OCI-LY7 (cell line): ENCODE measurements at regions not wholly inside any gene's neighbourhood (a gene's known extent, or its start where the extent isn't known, plus 50 kb on each side); places are given as distances from the start of the nearest gene placed in this dataset.

Experiments used
- BruUV-seq: library from RNA; stranded (reverse); fragments of 400-500 nt; replicated peaks from 2 replicates; lab custom pipeline; 2021; lab: Mats Ljungman, UMichigan
- CTCF ChIA-PET: fragments of 300-600 bp; sonication (Branson Sonifier 250); formaldehyde crosslinking; loops from one replicate; lab custom pipeline; 2022; ENCODE audit warnings: antibody characterized with exemption; ENCODE audit not compliant: unreplicated experiment; lab: Charles Lee
- POLR2A ChIA-PET: fragments of 300-600 bp; sonication (Branson Sonifier 250); formaldehyde crosslinking; loops from one replicate; lab custom pipeline; 2022; ENCODE audit warnings: antibody characterized with exemption; lab: Charles Lee
- DNase-seq: peaks from one replicate; pipeline ENCODE4 v3.0.0-alpha.2; 2015; ENCODE audit warnings: low spot score
- H2AFZ ChIP-seq: fragments of 200-600 bp; sonication (generic), shearing (Covaris generic); 2 replicates; pipeline ENCODE4 v1.6.1; 2014; ENCODE audit warnings: mild to moderate bottlenecking, antibody characterized with exemption, low read length, moderate library complexity
- H3K27ac ChIP-seq: fragments of 200-600 bp; sonication (generic); 2 replicates; pipeline ENCODE4 v1.5.1; 2014; ENCODE audit warnings: mixed run types, low read depth, mild to moderate bottlenecking, moderate library complexity, low read length, inconsistent platforms; ENCODE audit not compliant: poor library complexity, severe bottlenecking
- H3K36me3 ChIP-seq: fragments of 200-600 bp; sonication (generic); 2 replicates; pipeline ENCODE4 v1.6.1; 2014; ENCODE audit warnings: mild to moderate bottlenecking, antibody characterized with exemption, low read length, moderate library complexity, mixed read lengths; ENCODE audit not compliant: insufficient read depth
- H3K4me1 ChIP-seq: fragments of 200-600 bp; sonication (generic); 2 replicates; pipeline ENCODE4 v1.5.1; 2014; ENCODE audit warnings: mild to moderate bottlenecking, low read length; ENCODE audit not compliant: insufficient read depth, poor library complexity, severe bottlenecking
- H3K4me2 ChIP-seq: fragments of 200-600 bp; sonication (generic); 2 replicates; pipeline ENCODE4 v1.6.1; 2014; ENCODE audit warnings: mild to moderate bottlenecking, low read length
- H3K4me3 ChIP-seq: fragments of 200-600 bp; sonication (generic); 2 replicates; pipeline ENCODE4 v1.5.1; 2014; ENCODE audit warnings: mild to moderate bottlenecking, low read depth, low read length; ENCODE audit not compliant: poor library complexity, severe bottlenecking
- H3K79me2 ChIP-seq: fragments of 200-600 bp; sonication (generic); 2 replicates; pipeline ENCODE4 v1.6.1; 2016; ENCODE audit warnings: low read depth, mild to moderate bottlenecking, low read length, moderate library complexity, mixed read lengths; ENCODE audit not compliant: insufficient read depth
- H3K9me2 ChIP-seq: fragments of 200-600 bp; sonication (generic); 2 replicates; pipeline ENCODE4 v1.6.1; 2016; ENCODE audit warnings: mild to moderate bottlenecking, low read length, mixed read lengths; ENCODE audit not compliant: insufficient read depth
- H3K9me3 ChIP-seq: fragments of 200-600 bp; sonication (generic); 2 replicates; pipeline ENCODE4 v1.6.1; 2014; ENCODE audit warnings: mild to moderate bottlenecking, mixed run types, low read length, mixed read lengths
- H4K20me1 ChIP-seq: fragments of 200-600 bp; sonication (generic); 2 replicates; pipeline ENCODE4 v1.6.1; 2014; ENCODE audit warnings: mild to moderate bottlenecking, antibody characterized with exemption, low read length, moderate library complexity, mixed read lengths; ENCODE audit not compliant: insufficient read depth
- EZH2phosphoT487 ChIP-seq: fragments of 200-600 bp; sonication (generic); IDR thresholded peaks from 2 replicates; pipeline ENCODE4 v1.6.1; 2018; ENCODE audit warnings: low read depth, borderline replicate concordance, mild to moderate bottlenecking, mixed run types, antibody characterized with exemption, low read length, moderate library complexity, mixed read lengths
- intact Hi-C: fragments of 100-400 bp; cut with micrococcal nuclease; formaldehyde crosslinking; loops from one replicate; pipeline ENCODE4 v1.10.0; 2022; ENCODE audit not compliant: unreplicated experiment
- TF ChIP-seq, protein P1 (sequence below): fragments of 200-600 bp; sonication (generic); conservative IDR thresholded peaks from 2 replicates; pipeline ENCODE4 v1.5.1; 2014; ENCODE audit warnings: mild to moderate bottlenecking, antibody characterized with exemption, low read length, moderate library complexity, mixed read lengths

DNA sequence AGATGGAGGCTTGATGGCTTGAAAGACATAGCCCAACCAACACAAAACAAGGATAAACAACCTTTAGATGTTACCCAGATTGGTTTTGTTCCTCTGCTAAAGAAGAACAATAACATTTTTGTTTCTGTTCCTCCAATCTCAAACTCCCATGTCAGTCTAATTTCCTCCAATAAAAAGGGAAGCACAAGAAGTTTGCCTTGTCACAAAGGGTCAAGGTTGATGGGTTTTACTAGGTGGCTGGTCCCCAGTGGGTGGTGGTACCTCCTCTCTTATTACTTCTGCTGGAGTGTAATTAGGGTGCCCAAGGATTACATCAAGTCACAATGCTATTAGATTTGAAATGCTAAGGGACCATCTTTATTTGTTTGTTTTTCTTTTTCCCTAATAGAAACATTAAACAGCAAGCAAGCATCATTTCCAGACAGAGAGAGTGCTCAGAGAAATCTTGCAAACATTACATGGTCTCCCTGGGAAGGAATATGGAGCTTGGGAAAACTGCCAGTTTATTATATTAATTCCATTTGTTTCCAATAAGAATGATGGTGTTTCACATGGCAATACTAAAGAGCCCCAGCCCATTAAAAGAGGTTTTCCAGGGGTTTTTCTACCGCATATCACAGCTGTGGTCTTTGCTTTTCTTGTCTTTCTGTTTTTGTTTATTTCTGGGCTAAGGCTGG, 78.3 kb upstream of the AOAH start:
- H3K4me1 ChIP-seq = no peaks in the 10 kb centered on the region
- ChIA-PET POLR2A (interaction anchor here (0.6 kb wide), 1 partner anchor 10 kb away, joined by 3 read pairs; no protein-coding TSS in a partner anchor), CTCF (no interaction called here)
- H3K79me2 ChIP-seq = no peaks in the 10 kb centered on the region
- no TSS peak for BruUV-seq
- no peaks in the 10 kb centered on the region for H3K36me3 ChIP-seq
- H3K4me3 ChIP-seq = no peak overlapping the region
- no peaks in the 10 kb centered on the region for H3K9me3 ChIP-seq
- H3K9me2 ChIP-seq = no peaks in the 10 kb centered on the region
- DNase-seq = no peak
- H3K27ac ChIP-seq = no peak overlapping the region
- TF ChIP-seq, protein P1, sequence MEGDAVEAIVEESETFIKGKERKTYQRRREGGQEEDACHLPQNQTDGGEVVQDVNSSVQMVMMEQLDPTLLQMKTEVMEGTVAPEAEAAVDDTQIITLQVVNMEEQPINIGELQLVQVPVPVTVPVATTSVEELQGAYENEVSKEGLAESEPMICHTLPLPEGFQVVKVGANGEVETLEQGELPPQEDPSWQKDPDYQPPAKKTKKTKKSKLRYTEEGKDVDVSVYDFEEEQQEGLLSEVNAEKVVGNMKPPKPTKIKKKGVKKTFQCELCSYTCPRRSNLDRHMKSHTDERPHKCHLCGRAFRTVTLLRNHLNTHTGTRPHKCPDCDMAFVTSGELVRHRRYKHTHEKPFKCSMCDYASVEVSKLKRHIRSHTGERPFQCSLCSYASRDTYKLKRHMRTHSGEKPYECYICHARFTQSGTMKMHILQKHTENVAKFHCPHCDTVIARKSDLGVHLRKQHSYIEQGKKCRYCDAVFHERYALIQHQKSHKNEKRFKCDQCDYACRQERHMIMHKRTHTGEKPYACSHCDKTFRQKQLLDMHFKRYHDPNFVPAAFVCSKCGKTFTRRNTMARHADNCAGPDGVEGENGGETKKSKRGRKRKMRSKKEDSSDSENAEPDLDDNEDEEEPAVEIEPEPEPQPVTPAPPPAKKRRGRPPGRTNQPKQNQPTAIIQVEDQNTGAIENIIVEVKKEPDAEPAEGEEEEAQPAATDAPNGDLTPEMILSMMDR = no peak
- no peak for TF ChIP-seq EZH2phosphoT487
- intact Hi-C loops = no loop called here
- no peak overlapping the region for H3K4me2 ChIP-seq
- no peak overlapping the region for H2AFZ ChIP-seq
- no peaks in the 10 kb centered on the region for H4K20me1 ChIP-seq

DNA sequence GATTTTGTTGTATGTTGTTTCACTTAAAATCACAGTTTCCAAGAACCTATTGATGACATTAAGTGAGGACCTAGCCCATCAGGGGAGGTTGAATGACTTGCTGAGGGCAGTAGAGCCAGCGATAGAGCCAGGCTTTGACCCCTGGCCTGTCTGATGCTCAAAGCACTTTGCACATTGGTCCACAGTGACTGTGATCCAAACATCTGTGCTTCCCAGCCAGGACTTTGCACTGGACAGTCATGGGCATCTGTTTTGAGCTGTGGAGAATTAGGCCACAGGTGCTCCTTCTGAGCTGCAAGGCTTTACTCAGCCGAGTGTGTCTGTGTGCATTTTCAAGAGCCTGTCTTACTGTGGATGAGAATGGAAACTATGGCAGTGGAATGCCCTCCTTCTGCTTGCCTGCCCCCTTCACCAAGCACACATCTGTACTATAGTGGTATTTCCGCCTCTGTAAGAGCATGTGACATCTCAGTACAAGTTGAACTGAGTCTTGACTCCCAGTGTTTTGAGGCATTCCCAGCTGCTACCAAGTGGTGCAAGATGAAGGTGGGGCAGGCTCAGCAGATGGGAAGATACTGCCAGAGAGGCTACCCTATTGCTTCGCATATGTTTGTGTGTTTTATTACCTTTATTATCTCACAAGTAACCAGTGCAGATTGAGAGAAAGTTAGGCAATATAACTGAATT, 72.7 kb upstream of the AOAH start:
- Histone ChIP-seq H3K9me3 (no peaks in the 10 kb centered on the region), H3K4me3 (no peak overlapping the region), H3K27ac (no peak overlapping the region), H2AFZ (no peak overlapping the region), H3K79me2 (no peaks in the 10 kb centered on the region), H3K4me1 (no peaks in the 10 kb centered on the region), H3K9me2 (no peaks in the 10 kb centered on the region), H4K20me1 (no peaks in the 10 kb centered on the region), H3K4me2 (no peak overlapping the region), H3K36me3 (no peaks in the 10 kb centered on the region)
- BruUV-seq = no TSS peak
- ChIA-PET CTCF (interaction anchor here (0.9 kb wide), 1 partner anchor 60 kb away, joined by 3 read pairs; no protein-coding TSS in a partner anchor), POLR2A (no interaction called here)
- intact Hi-C loops = no loop called here
- no peak for TF ChIP-seq EZH2phosphoT487
- TF ChIP-seq, protein P1 = no peak
- no peak for DNase-seq
